HFFc6 (cell line): ENCODE measurements at regions not wholly inside any gene's neighbourhood (a gene's known extent, or its start where the extent isn't known, plus 50 kb on each side); places are given as distances from the start of the nearest gene placed in this dataset.

Source experiments
- DNase-seq: peaks from one replicate; pipeline ENCODE4 v3.0.0-alpha.2; 2018
- H3K27ac Mint-ChIP-seq: 2 replicates; pipeline ENCODE4 v1.8.0; 2020; ENCODE audit warnings: mild to moderate bottlenecking, mixed read lengths
- H3K27me3 Mint-ChIP-seq: 2 replicates; pipeline ENCODE4 v1.8.0; 2021; ENCODE audit warnings: mild to moderate bottlenecking, moderate library complexity, mixed read lengths; ENCODE audit not compliant: insufficient read depth
- H3K36me3 Mint-ChIP-seq: 2 replicates; pipeline ENCODE4 v1.8.0; 2021; ENCODE audit warnings: low read depth, mixed read lengths
- H3K4me1 Mint-ChIP-seq: 2 replicates; pipeline ENCODE4 v1.8.0; 2020; ENCODE audit warnings: low read depth, mixed read lengths
- H3K4me3 Mint-ChIP-seq: 2 replicates; pipeline ENCODE4 v1.8.0; 2020; ENCODE audit warnings: mild to moderate bottlenecking, moderate library complexity, mixed read lengths
- H3K9me3 Mint-ChIP-seq: 2 replicates; pipeline ENCODE4 v1.8.0; 2020; ENCODE audit warnings: mild to moderate bottlenecking, mixed read lengths
- TF ChIP-seq, protein P1 (sequence below): fragments of 200-600 bp; sonication (generic); IDR thresholded peaks from 2 replicates; pipeline ENCODE4 v1.5.0; 2021; ENCODE audit warnings: antibody characterized with exemption, mild to moderate bottlenecking

GRCh38 chr4:57331959-57332358 is 221.8 kb upstream of the IGFBP7 start:
- no peak for DNase-seq
- Mint-ChIP-seq H3K9me3 (no peaks in the 10 kb centered on the region), H3K27me3 (peaks cover 7% of the 10 kb centered on the region; the same call in 1 of the 2 replicates), H3K4me3 (no peak overlapping the region), H3K36me3 (no peaks in the 10 kb centered on the region), H3K4me1 (no peaks in the 10 kb centered on the region), H3K27ac (no peak overlapping the region)
- TF ChIP-seq, protein P1, sequence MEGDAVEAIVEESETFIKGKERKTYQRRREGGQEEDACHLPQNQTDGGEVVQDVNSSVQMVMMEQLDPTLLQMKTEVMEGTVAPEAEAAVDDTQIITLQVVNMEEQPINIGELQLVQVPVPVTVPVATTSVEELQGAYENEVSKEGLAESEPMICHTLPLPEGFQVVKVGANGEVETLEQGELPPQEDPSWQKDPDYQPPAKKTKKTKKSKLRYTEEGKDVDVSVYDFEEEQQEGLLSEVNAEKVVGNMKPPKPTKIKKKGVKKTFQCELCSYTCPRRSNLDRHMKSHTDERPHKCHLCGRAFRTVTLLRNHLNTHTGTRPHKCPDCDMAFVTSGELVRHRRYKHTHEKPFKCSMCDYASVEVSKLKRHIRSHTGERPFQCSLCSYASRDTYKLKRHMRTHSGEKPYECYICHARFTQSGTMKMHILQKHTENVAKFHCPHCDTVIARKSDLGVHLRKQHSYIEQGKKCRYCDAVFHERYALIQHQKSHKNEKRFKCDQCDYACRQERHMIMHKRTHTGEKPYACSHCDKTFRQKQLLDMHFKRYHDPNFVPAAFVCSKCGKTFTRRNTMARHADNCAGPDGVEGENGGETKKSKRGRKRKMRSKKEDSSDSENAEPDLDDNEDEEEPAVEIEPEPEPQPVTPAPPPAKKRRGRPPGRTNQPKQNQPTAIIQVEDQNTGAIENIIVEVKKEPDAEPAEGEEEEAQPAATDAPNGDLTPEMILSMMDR, result no peak

DNA sequence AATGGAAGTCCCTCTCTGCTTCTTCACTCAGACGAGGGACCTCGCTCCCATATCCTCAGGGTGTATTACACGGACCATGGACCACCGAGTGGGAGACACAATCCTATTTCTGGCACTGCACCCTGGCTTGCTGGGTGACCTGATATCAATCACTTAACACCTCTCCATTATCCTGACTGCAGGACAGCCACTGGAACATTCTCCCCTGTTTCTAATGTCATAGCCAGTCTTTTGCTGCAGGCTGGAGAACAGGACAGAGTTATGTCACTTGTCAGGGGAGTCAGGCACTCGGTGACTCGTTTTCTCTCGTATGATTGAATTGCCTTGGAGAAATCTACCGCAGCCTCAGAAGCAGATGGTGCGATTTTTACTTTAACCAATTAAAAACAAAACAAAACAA is 219.1 kb upstream of the IGFBP7 start:
- Mint-ChIP-seq H3K27me3 (peaks cover 7% of the 10 kb centered on the region; the same call in 1 of the 2 replicates), H3K36me3 (no peaks in the 10 kb centered on the region), H3K27ac (no peak overlapping the region), H3K9me3 (no peaks in the 10 kb centered on the region), H3K4me3 (no peak overlapping the region), H3K4me1 (no peaks in the 10 kb centered on the region)
- TF ChIP-seq, protein P1, result no peak
- DNase-seq, result no peak

- no peaks in the 10 kb centered on the region for H3K36me3 Mint-ChIP-seq
- no peak overlapping the region for H3K27ac Mint-ChIP-seq
- TF ChIP-seq, protein P1, result no peak
- H3K9me3 Mint-ChIP-seq, result no peaks in the 10 kb centered on the region
- no peak overlapping the region for H3K4me3 Mint-ChIP-seq
- DNase-seq, result no peak
- peaks cover 13% of the 10 kb centered on the region; the same call in 1 of the 2 replicates for H3K27me3 Mint-ChIP-seq
- H3K4me1 Mint-ChIP-seq, result no peaks in the 10 kb centered on the region
These were observed 214.6 kb upstream of the IGFBP7 start for GRCh38 chr4:57324673-57325307.

- H3K4me3 Mint-ChIP-seq, result no peak overlapping the region
These were observed 210.7 kb upstream of the IGFBP7 start for GRCh38 chr4:57320849-57321248.

GRCh38 chr4:57320217-57320616 is 210.0 kb upstream of the IGFBP7 start:
- peaks cover 19% of the 10 kb centered on the region for H3K27me3 Mint-ChIP-seq

More at GRCh38 chr4:57320849-57321248, 210.7 kb upstream of the IGFBP7 start:
- H3K36me3 Mint-ChIP-seq, result no peaks in the 10 kb centered on the region
- no peaks in the 10 kb centered on the region for H3K9me3 Mint-ChIP-seq
- H3K4me1 Mint-ChIP-seq, result no peaks in the 10 kb centered on the region
- peaks cover 16% of the 10 kb centered on the region for H3K27me3 Mint-ChIP-seq
- TF ChIP-seq, protein P1, result no peak
- no peak for DNase-seq
- H3K27ac Mint-ChIP-seq, result no peak overlapping the region

More at GRCh38 chr4:57320217-57320616, 210.0 kb upstream of the IGFBP7 start:
- TF ChIP-seq, protein P1, result no peak
- Mint-ChIP-seq H3K9me3 (no peaks in the 10 kb centered on the region), H3K4me1 (no peaks in the 10 kb centered on the region), H3K4me3 (no peak overlapping the region), H3K27ac (no peak overlapping the region), H3K36me3 (no peaks in the 10 kb centered on the region)
- no peak for DNase-seq
